Heart left ventricle (tissue), 13 donors: ENCODE measurements at regions not wholly inside any gene's neighbourhood (a gene's known extent, or its start where the extent isn't known, plus 50 kb on each side); places are given as distances from the start of the nearest gene placed in this dataset.

ENCODE experiments used
- CTCF ChIP-seq, 12 donors: fragments of 200-600 bp; sonication (generic) in 4 of 12; IDR thresholded peaks; one replicate each; pipeline versions ENCODE4 v1.5.0 to v1.8.0; 2018 to 2022; ENCODE audit warnings: antibody characterized with exemption in 12 of 12, mild to moderate bottlenecking in 5 of 12
- POLR2A ChIP-seq, 2 donors: fragments of 450-650 bp; IDR thresholded peaks; one replicate each; pipeline ENCODE4 v1.6.1; 2017; ENCODE audit warnings: antibody characterized with exemption in 2 of 2, mild to moderate bottlenecking in 2 of 2, moderate library complexity in 2 of 2
- donor health status: ischemic (EF 13 %, LVEDD 7.1; RV severe dilation, severe dysfunction).
- donor health status: DM: no; HTN: yes; CAD: no.
- donor health status: DM: no; HTN: no; CAD: no.
- donor health status: ischemic (EF 25% LVEDD 6.9; RV normal size, moderate dysfunction).
- donor health status: ischemic (EF 25% LVEDD 5.7; RV mildly dilated, moderate dysfunction).
- donor health status: ischemic (EF 35%, LVEDD 5.7; RV mildly dilated, moderate dysfunction).
- donor health status: nonischemic (EF 11% LVEDD 7.7; RV severe dilation, severe dysfunction).
- donor health status: DM: yes; HTN: yes; CAD: no.
- donor health status: PGD.
- donor health status: ischemic (EF 29% LVEDD 5.4; RV normal size, mild dysfunction).
- donor health status: nonischemic (EF 23%, LVEDD 6.1; RV moderate dilation, normal function).

GRCh38 chr14:37721976-37722659 is 126.7 kb downstream of the TTC6 start:
- TF ChIP-seq POLR2A (IDR thresholded peaks at IDR 0.05) (no peak), CTCF (IDR thresholded peaks at IDR 0.05) (no peak)
